WTC11 (cell line): ENCODE measurements at regions not wholly inside any gene's neighbourhood (a gene's known extent, or its start where the extent isn't known, plus 50 kb on each side); places are given as distances from the start of the nearest gene placed in this dataset.

Experiments
- ATAC-seq: fragments of 200-7000 bp; cut with Tn5 transposase; 2 replicates; pipeline ENCODE4 v1.10.0; 2021; ENCODE audit warnings: mild to moderate bottlenecking, moderate library complexity
- CTCF ChIA-PET: fragments of 300-600 bp; sonication (Branson Sonifier 250); formaldehyde crosslinking; loops from one replicate; lab custom pipeline; 2021; ENCODE audit warnings: antibody characterized with exemption; lab: Charles Lee
- POLR2A ChIA-PET: fragments of 350-600 bp; sonication (Branson Sonifier 250); formaldehyde crosslinking; loops from one replicate; lab custom pipeline; 2021; ENCODE audit warnings: antibody characterized with exemption; lab: Charles Lee
- DNase-seq: peaks from one replicate; pipeline ENCODE4 v3.0.0; 2021; ENCODE audit warnings: low spot score
- H3K27ac Mint-ChIP-seq: 2 replicates; pipeline ENCODE4 v1.8.0; 2021; ENCODE audit warnings: mixed read lengths
- H3K27me3 Mint-ChIP-seq: 2 replicates; pipeline ENCODE4 v1.8.0; 2021; ENCODE audit warnings: low read depth, mild to moderate bottlenecking, moderate library complexity, mixed read lengths
- H3K36me3 Mint-ChIP-seq: 2 replicates; pipeline ENCODE4 v1.8.0; 2021; ENCODE audit warnings: mixed read lengths
- H3K4me1 Mint-ChIP-seq: 2 replicates; pipeline ENCODE4 v1.8.0; 2022; ENCODE audit warnings: mixed read lengths
- H3K4me3 Mint-ChIP-seq: 2 replicates; pipeline ENCODE4 v1.8.0; 2021; ENCODE audit warnings: mild to moderate bottlenecking, moderate library complexity, mixed read lengths
- H3K9me3 Mint-ChIP-seq: 2 replicates; pipeline ENCODE4 v1.8.0; 2021; ENCODE audit warnings: mixed read lengths
- CREM ChIP-seq: sonication (generic); formaldehyde crosslinking; IDR thresholded peaks from 2 replicates; pipeline ENCODE4 v1.8.1; 2022; ENCODE audit warnings: mild to moderate bottlenecking, missing genetic modification reagents, moderate library complexity
- FOXK1 ChIP-seq: sonication (generic); formaldehyde crosslinking; IDR thresholded peaks from 2 replicates; pipeline ENCODE4 v1.8.0; 2022; ENCODE audit warnings: mild to moderate bottlenecking, moderate library complexity, missing genetic modification reagents
- GTF2I ChIP-seq: fragments of 250-450 bp; sonication (Bioruptor Pico); conservative IDR thresholded peaks from 2 replicates; pipeline ENCODE4 v1.4.0; 2021; ENCODE audit warnings: mild to moderate bottlenecking
- MAX ChIP-seq: sonication (generic); formaldehyde crosslinking; IDR thresholded peaks from 2 replicates; pipeline ENCODE4 v1.8.0; 2022; ENCODE audit warnings: mild to moderate bottlenecking, missing genetic modification reagents
- PREB ChIP-seq: sonication (generic); formaldehyde crosslinking; IDR thresholded peaks from 2 replicates; pipeline ENCODE4 v1.8.1; 2022; ENCODE audit warnings: mild to moderate bottlenecking, missing genetic modification reagents, moderate library complexity, borderline replicate concordance
- RORB ChIP-seq: fragments of 250-450 bp; sonication (Bioruptor Pico); IDR thresholded peaks from 2 replicates; pipeline ENCODE4 v1.9.0; 2021; ENCODE audit warnings: mild to moderate bottlenecking
- SMAD3 ChIP-seq: sonication (generic); formaldehyde crosslinking; IDR thresholded peaks from 2 replicates; pipeline ENCODE4 v1.8.0; 2022; ENCODE audit warnings: missing genetic modification reagents, mild to moderate bottlenecking, borderline replicate concordance
- SOX15 ChIP-seq: fragments of 250-450 bp; sonication (Bioruptor Pico); IDR thresholded peaks from 2 replicates; pipeline ENCODE4 v1.9.0; 2021; ENCODE audit warnings: mild to moderate bottlenecking
- STAT6 ChIP-seq: sonication (generic); formaldehyde crosslinking; conservative IDR thresholded peaks from 2 replicates; pipeline ENCODE4 v1.8.1; 2023; ENCODE audit warnings: mild to moderate bottlenecking, low read depth, missing genetic modification reagents, moderate library complexity
- TEAD4 ChIP-seq: sonication (generic); formaldehyde crosslinking; IDR thresholded peaks from 2 replicates; pipeline ENCODE4 v1.8.0; 2022; ENCODE audit warnings: mild to moderate bottlenecking, missing genetic modification reagents
- ZNF232 ChIP-seq: sonication (generic); formaldehyde crosslinking; IDR thresholded peaks from 2 replicates; pipeline ENCODE4 v1.8.0; 2022; ENCODE audit warnings: mild to moderate bottlenecking, missing genetic modification reagents
- ZNF396 ChIP-seq: fragments of 250-450 bp; sonication (Bioruptor Pico); IDR thresholded peaks from 2 replicates; pipeline ENCODE4 v1.8.0; 2021; ENCODE audit warnings: mild to moderate bottlenecking, moderate library complexity, borderline replicate concordance
- TF ChIP-seq, protein P1 (sequence below): fragments of 250-450 bp; sonication (Bioruptor Pico); IDR thresholded peaks from 2 replicates; pipeline ENCODE4 v1.8.0; 2021; ENCODE audit warnings: mild to moderate bottlenecking
- TF ChIP-seq, protein P2 (sequence below): sonication (generic); formaldehyde crosslinking; IDR thresholded peaks from 2 replicates; pipeline ENCODE4 v1.8.0; 2022; ENCODE audit warnings: mild to moderate bottlenecking, missing genetic modification reagents
- TF ChIP-seq, protein P3 (sequence below): sonication (generic); formaldehyde crosslinking; IDR thresholded peaks from 2 replicates; pipeline ENCODE4 v1.8.1; 2023; ENCODE audit warnings: mild to moderate bottlenecking, missing genetic modification reagents, moderate library complexity
- TF ChIP-seq, protein P4 (sequence below): sonication (generic); formaldehyde crosslinking; conservative IDR thresholded peaks from 2 replicates; pipeline ENCODE4 v1.8.1; 2022; ENCODE audit warnings: mild to moderate bottlenecking, missing genetic modification reagents
- TF ChIP-seq, protein P5 (sequence below): sonication (generic); formaldehyde crosslinking; IDR thresholded peaks from 2 replicates; pipeline ENCODE4 v1.8.1; 2023; ENCODE audit warnings: mild to moderate bottlenecking, missing genetic modification reagents, moderate library complexity
- TF ChIP-seq, protein P6 (sequence below): sonication (generic); formaldehyde crosslinking; IDR thresholded peaks from 2 replicates; pipeline ENCODE4 v1.8.1; 2022; ENCODE audit warnings: mild to moderate bottlenecking, moderate library complexity, missing genetic modification reagents

GRCh38 chr17:27390540-27390939 lies 65.7 kb upstream of the KSR1 start (continued):
- TF ChIP-seq GTF2I (CRISPR knock-in tag), result no peak
- TF ChIP-seq, protein P1, sequence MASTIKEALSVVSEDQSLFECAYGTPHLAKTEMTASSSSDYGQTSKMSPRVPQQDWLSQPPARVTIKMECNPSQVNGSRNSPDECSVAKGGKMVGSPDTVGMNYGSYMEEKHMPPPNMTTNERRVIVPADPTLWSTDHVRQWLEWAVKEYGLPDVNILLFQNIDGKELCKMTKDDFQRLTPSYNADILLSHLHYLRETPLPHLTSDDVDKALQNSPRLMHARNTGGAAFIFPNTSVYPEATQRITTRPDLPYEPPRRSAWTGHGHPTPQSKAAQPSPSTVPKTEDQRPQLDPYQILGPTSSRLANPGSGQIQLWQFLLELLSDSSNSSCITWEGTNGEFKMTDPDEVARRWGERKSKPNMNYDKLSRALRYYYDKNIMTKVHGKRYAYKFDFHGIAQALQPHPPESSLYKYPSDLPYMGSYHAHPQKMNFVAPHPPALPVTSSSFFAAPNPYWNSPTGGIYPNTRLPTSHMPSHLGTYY (CRISPR knock-in tag), result no peak

DNA sequence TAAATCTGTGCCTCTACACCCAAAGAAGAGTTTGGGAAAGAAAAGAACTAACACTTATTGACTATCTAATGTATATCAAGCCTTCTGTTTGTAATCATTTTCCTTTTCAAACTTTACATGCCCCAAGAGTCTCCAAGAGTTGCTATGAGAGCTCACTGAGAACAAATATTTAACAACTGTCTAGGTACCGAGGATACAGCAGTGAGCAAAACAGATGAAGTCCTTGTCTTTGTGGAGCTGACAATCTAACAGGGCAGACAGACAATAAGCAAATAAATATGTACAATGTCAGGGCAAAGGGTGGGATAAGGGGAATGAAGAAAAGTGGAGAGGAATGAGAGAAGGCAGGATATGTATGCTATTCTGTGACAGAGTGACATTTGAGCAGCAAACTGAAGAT lies 64.8 kb upstream of the KSR1 start:
- no peaks in the 10 kb centered on the region for H3K27me3 Mint-ChIP-seq
- no peaks in the 10 kb centered on the region for H3K36me3 Mint-ChIP-seq
- TF ChIP-seq MAX (CRISPR knock-in tag) (no peak), RORB (CRISPR knock-in tag) (no peak), ZNF396 (CRISPR knock-in tag) (no peak)
- TF ChIP-seq, protein P2, sequence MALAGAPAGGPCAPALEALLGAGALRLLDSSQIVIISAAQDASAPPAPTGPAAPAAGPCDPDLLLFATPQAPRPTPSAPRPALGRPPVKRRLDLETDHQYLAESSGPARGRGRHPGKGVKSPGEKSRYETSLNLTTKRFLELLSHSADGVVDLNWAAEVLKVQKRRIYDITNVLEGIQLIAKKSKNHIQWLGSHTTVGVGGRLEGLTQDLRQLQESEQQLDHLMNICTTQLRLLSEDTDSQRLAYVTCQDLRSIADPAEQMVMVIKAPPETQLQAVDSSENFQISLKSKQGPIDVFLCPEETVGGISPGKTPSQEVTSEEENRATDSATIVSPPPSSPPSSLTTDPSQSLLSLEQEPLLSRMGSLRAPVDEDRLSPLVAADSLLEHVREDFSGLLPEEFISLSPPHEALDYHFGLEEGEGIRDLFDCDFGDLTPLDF (CRISPR knock-in tag), result no peak
- TF ChIP-seq, protein P3, sequence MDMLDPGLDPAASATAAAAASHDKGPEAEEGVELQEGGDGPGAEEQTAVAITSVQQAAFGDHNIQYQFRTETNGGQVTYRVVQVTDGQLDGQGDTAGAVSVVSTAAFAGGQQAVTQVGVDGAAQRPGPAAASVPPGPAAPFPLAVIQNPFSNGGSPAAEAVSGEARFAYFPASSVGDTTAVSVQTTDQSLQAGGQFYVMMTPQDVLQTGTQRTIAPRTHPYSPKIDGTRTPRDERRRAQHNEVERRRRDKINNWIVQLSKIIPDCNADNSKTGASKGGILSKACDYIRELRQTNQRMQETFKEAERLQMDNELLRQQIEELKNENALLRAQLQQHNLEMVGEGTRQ (CRISPR knock-in tag), result no peak
- TF ChIP-seq, protein P4, sequence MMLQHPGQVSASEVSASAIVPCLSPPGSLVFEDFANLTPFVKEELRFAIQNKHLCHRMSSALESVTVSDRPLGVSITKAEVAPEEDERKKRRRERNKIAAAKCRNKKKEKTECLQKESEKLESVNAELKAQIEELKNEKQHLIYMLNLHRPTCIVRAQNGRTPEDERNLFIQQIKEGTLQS, result no peak
- ATAC-seq, result no peak
- H3K9me3 Mint-ChIP-seq, result no peaks in the 10 kb centered on the region
- POLR2A ChIA-PET, result no interaction called here
- no peak overlapping the region for H3K4me3 Mint-ChIP-seq
- H3K27ac Mint-ChIP-seq, result no peak overlapping the region
- CTCF ChIA-PET, result interaction anchor here (0.6 to 1.4 kb wide), 3 partner anchors 11 to 212 kb away, joined by 3 to 7 read pairs (median 3); no protein-coding TSS in a partner anchor
- DNase-seq, result no peak
- no peaks in the 10 kb centered on the region for H3K4me1 Mint-ChIP-seq

DNA sequence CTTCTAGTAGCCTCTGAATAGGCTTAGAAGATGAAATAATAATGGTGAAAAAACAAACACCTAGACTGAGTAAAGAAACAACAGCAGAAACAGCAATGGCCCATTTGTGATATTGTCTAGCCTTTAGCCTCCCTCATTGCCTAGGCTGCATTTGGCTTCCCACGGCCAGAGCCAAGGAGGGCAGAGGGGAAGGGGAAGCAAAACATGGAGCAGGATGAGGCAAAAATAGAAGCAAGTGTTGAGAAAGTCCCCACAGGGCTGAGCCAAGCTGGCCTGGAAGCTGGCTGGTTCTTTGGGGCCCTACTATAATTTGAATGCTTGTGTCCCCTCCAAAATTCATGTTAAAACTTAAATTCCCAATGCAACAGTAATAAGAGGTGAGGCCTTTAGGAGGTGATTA lies 60.2 kb upstream of the KSR1 start:
- Mint-ChIP-seq H3K4me1 (no peaks in the 10 kb centered on the region), H3K4me3 (no peak overlapping the region), H3K27me3 (no peaks in the 10 kb centered on the region; the same call in 1 of the 2 replicates), H3K27ac (no peak overlapping the region), H3K9me3 (0 out of 2 replicates have a peak, but pooled peaks cover 4% of the 10 kb centered on the region), H3K36me3 (no peaks in the 10 kb centered on the region)
- CTCF ChIA-PET, result interaction anchor here (1.4 kb wide), 1 partner anchor 207 kb away, joined by 3 read pairs; no protein-coding TSS in a partner anchor
- POLR2A ChIA-PET, result no interaction called here
- TF ChIP-seq, protein P5, sequence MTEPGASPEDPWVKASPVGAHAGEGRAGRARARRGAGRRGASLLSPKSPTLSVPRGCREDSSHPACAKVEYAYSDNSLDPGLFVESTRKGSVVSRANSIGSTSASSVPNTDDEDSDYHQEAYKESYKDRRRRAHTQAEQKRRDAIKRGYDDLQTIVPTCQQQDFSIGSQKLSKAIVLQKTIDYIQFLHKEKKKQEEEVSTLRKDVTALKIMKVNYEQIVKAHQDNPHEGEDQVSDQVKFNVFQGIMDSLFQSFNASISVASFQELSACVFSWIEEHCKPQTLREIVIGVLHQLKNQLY (CRISPR knock-in tag), result no peak
- TF ChIP-seq, protein P3 (CRISPR knock-in tag), result no peak
- TF ChIP-seq ZNF396 (CRISPR knock-in tag) (no peak), ZNF232 (CRISPR knock-in tag) (no peak), PREB (CRISPR knock-in tag) (no peak), SMAD3 (no peak), TEAD4 (CRISPR knock-in tag) (no peak), STAT6 (CRISPR knock-in tag) (no peak), SOX15 (CRISPR knock-in tag) (no peak), FOXK1 (CRISPR knock-in tag) (no peak), CREM (CRISPR knock-in tag) (no peak)
- TF ChIP-seq, protein P6, sequence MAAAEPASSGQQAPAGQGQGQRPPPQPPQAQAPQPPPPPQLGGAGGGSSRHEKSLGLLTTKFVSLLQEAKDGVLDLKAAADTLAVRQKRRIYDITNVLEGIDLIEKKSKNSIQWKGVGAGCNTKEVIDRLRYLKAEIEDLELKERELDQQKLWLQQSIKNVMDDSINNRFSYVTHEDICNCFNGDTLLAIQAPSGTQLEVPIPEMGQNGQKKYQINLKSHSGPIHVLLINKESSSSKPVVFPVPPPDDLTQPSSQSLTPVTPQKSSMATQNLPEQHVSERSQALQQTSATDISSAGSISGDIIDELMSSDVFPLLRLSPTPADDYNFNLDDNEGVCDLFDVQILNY (CRISPR knock-in tag), result no peak
- no peak for DNase-seq
- ATAC-seq, result no peak
